ENCODE measurements at regions not wholly inside any gene's neighbourhood (a gene's known extent, or its start where the extent isn't known, plus 50 kb on each side); places are given as distances from the start of the nearest gene placed in this dataset.
"Not testable (repeated sequence)": the region's sequence is repeated elsewhere in the genome, so short reads cannot be mapped to it uniquely, and the experiment has no call there.

- H3K4me3 ChIP-seq (ENCODE audit: low read depth, low read length), result no peak overlapping the region
- no peak for DNase-seq (ENCODE audit: low read depth)
Observed at GRCh38 chr10:118444069-118444468, 101.9 kb upstream of the FAM204A start.

GRCh38 chr10:118442032-118442431 lies 99.9 kb upstream of the FAM204A start:
- DNase-seq (ENCODE audit: low read depth), result no peak
- H3K4me3 ChIP-seq (ENCODE audit: low read depth, low read length), result no peak overlapping the region

- DNase-seq (ENCODE audit: low read depth), result no peak
- H3K4me3 ChIP-seq (ENCODE audit: low read depth, low read length), result no peak overlapping the region
Observed at GRCh38 chr10:118439824-118440223, 97.7 kb upstream of the FAM204A start.

- H3K4me3 ChIP-seq (ENCODE audit: low read depth, low read length), result no peak overlapping the region
- DNase-seq (ENCODE audit: low read depth), result no peak
Observed at GRCh38 chr10:118436742-118437141, 94.6 kb upstream of the FAM204A start.

- no peak overlapping the region for H3K4me3 ChIP-seq (ENCODE audit: low read depth, low read length)
- no peak for DNase-seq (ENCODE audit: low read depth)
Observed at GRCh38 chr10:118430190-118430589, 88.1 kb upstream of the FAM204A start.

- H3K4me3 ChIP-seq (ENCODE audit: low read depth, low read length), result no peak overlapping the region
- peak; percentile 49 for DNase-seq (ENCODE audit: low read depth)
Observed at GRCh38 chr10:118423800-118424442, 81.8 kb upstream of the FAM204A start.

GRCh38 chr10:118422241-118422640 lies 80.1 kb upstream of the FAM204A start:
- no peak overlapping the region for H3K4me3 ChIP-seq (ENCODE audit: low read depth, low read length)
- no peak for DNase-seq (ENCODE audit: low read depth)

- not testable (repeated sequence) for DNase-seq (ENCODE audit: low read depth); H3K4me3 ChIP-seq (ENCODE audit: low read depth, low read length)
Observed at GRCh38 chr10:118420049-118420448, 77.9 kb upstream of the FAM204A start.

- H3K4me3 ChIP-seq (ENCODE audit: low read depth, low read length), result no peak overlapping the region
- DNase-seq (ENCODE audit: low read depth), result no peak
Observed at GRCh38 chr10:118412932-118413331, 70.8 kb upstream of the FAM204A start.

- no peak overlapping the region for H3K4me3 ChIP-seq (ENCODE audit: low read depth, low read length)
- no peak for DNase-seq (ENCODE audit: low read depth)
Observed at GRCh38 chr10:118412132-118412760, 70.1 kb upstream of the FAM204A start.

GRCh38 chr10:118409295-118409694 lies 67.2 kb upstream of the FAM204A start:
- no peak for DNase-seq (ENCODE audit: low read depth)
- H3K4me3 ChIP-seq (ENCODE audit: low read depth, low read length), result no peak overlapping the region

- DNase-seq (ENCODE audit: low read depth), result no peak
Observed at GRCh38 chr10:118408181-118408580, 66.1 kb upstream of the FAM204A start.

GRCh38 chr10:118407777-118408176 lies 65.7 kb upstream of the FAM204A start:
- no peak for DNase-seq (ENCODE audit: low read depth)

More at GRCh38 chr10:118408181-118408580, 66.1 kb upstream of the FAM204A start:
- H3K4me3 ChIP-seq (ENCODE audit: low read depth, low read length), result no peak overlapping the region

GRCh38 chr10:118407026-118407425 lies 64.9 kb upstream of the FAM204A start:
- no peak for DNase-seq (ENCODE audit: low read depth)

More at GRCh38 chr10:118407777-118408176, 65.7 kb upstream of the FAM204A start:
- no peak overlapping the region for H3K4me3 ChIP-seq (ENCODE audit: low read depth, low read length)

GRCh38 chr10:118405928-118406327 lies 63.8 kb upstream of the FAM204A start:
- DNase-seq (ENCODE audit: low read depth), result peak; percentile 6
- no peak overlapping the region for H3K4me3 ChIP-seq (ENCODE audit: low read depth, low read length)

More at GRCh38 chr10:118407026-118407425, 64.9 kb upstream of the FAM204A start:
- no peak overlapping the region for H3K4me3 ChIP-seq (ENCODE audit: low read depth, low read length)

- DNase-seq (ENCODE audit: low read depth), result no peak
- no peak overlapping the region for H3K4me3 ChIP-seq (ENCODE audit: low read depth, low read length)
Observed at GRCh38 chr10:118403967-118404366, 61.8 kb upstream of the FAM204A start.

- H3K4me3 ChIP-seq (ENCODE audit: low read depth, low read length), result no peak overlapping the region
- no peak for DNase-seq (ENCODE audit: low read depth)
Observed at GRCh38 chr10:118401708-118402193, 59.6 kb upstream of the FAM204A start.

GRCh38 chr10:118397391-118397790 lies 55.3 kb upstream of the FAM204A start:
- DNase-seq (ENCODE audit: low read depth), result no peak
- H3K4me3 ChIP-seq (ENCODE audit: low read depth, low read length), result no peak overlapping the region

GRCh38 chr10:118395947-118396346 lies 53.8 kb upstream of the FAM204A start:
- no peak overlapping the region for H3K4me3 ChIP-seq (ENCODE audit: low read depth, low read length)
- DNase-seq (ENCODE audit: low read depth), result no peak

- no peak overlapping the region for H3K4me3 ChIP-seq (ENCODE audit: low read depth, low read length)
- no peak for DNase-seq (ENCODE audit: low read depth)
Observed at GRCh38 chr10:118394301-118395200, 52.4 kb upstream of the FAM204A start.

Measured in skeletal muscle cell (primary cell).